ENCODE measurements at regions not wholly inside any gene's neighbourhood (a gene's known extent, or its start where the extent isn't known, plus 50 kb on each side); places are given as distances from the start of the nearest gene placed in this dataset.

DNA sequence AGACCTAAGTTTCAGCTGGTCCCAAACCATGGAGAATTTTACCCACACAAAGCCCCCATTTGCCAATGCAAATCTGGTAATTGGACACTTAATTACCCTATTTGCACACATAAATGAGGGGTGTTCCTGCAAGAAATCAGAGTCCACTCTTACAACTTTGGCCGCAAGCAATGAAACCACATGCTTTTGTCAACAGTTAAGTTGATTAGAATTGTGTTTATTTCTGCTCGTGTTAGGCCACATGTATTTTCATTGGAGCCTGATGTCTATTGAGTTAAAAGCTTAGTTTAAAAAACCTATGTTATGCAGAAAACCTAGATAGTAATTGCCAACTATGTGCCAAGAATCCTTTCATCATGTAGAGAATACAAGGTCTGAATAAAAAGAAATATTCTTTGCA lies 153.8 kb upstream of the CMC1 start:
- no peaks in the 10 kb centered on the region for H3K4me1 ChIP-seq (ENCODE audit: insufficient read depth, insufficient read length)
- no peaks in the 10 kb centered on the region for H3K27me3 ChIP-seq (ENCODE audit: insufficient read depth, insufficient read length)
- TF ChIP-seq ZNF274 (IDR thresholded peaks at IDR 0.05; ENCODE audit: low read depth, low read length) (no peak), SUZ12 (IDR thresholded peaks at IDR 0.05; ENCODE audit: extremely low read depth, insufficient read depth, insufficient read length) (no peak)
- H3K9ac ChIP-seq (ENCODE audit: insufficient read length, low read depth) = no peak overlapping the region
- H3K9me3 ChIP-seq (ENCODE audit: insufficient read depth, low read length) = peaks cover 5% of the 10 kb centered on the region; the same call in 1 of the 2 replicates
- no peak for DNase-seq (ENCODE audit: low read depth, low spot score)
- H3K36me3 ChIP-seq (ENCODE audit: insufficient read depth, insufficient read length, low read length) = no peaks in the 10 kb centered on the region
- H3K4me3 ChIP-seq (ENCODE audit: insufficient read length, low read depth) = no peak overlapping the region

DNA sequence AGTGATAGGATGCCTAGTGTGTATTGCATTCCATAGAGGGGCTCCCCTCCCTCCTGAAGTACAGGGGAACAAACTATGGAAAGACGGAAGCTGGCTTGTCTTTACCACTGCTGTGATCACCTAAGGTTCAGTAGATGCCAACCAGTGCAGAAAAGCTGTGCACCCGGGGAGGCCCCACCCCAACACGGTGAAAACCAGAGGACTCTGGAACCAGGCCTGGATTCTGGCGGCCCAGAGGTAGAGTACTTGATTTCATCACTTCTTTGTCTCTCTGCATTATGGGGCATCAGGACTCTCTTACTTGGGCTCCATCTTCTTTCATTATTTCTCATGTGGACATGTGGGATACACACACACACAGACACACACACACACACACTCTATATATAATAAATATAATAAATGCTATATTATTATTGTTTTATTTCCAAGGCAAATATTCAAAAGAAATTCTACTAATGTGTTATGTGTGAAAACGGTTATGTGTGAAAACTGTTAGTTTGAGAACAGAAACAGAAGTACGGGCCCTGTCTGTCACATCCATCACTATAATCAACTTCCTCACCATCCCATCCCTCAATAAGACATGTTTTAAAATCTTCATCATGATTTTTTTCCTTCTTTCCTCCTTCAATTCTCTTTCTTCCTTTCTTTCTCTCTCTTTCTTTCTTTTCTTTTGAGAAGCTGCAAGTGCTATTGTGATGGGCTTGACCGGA lies 152.4 kb upstream of the CMC1 start:
- DNase-seq (ENCODE audit: low read depth, low spot score) = no peak
- H3K36me3 ChIP-seq (ENCODE audit: insufficient read depth, insufficient read length, low read length) = no peaks in the 10 kb centered on the region
- peaks cover 16% of the 10 kb centered on the region for H3K9me3 ChIP-seq (ENCODE audit: insufficient read depth, low read length)
- no peak overlapping the region for H3K9ac ChIP-seq (ENCODE audit: insufficient read length, low read depth)
- TF ChIP-seq ZNF274 (IDR thresholded peaks at IDR 0.05; ENCODE audit: low read depth, low read length) (no peak), SUZ12 (IDR thresholded peaks at IDR 0.05; ENCODE audit: extremely low read depth, insufficient read depth, insufficient read length) (no peak), YY1 (IDR thresholded peaks at IDR 0.05; ENCODE audit: insufficient read depth, insufficient read length) (no peak)
- H3K4me1 ChIP-seq (ENCODE audit: insufficient read depth, insufficient read length) = no peaks in the 10 kb centered on the region
- H3K4me3 ChIP-seq (ENCODE audit: insufficient read length, low read depth) = no peak overlapping the region
- H3K27me3 ChIP-seq (ENCODE audit: insufficient read depth, insufficient read length) = no peaks in the 10 kb centered on the region

DNA sequence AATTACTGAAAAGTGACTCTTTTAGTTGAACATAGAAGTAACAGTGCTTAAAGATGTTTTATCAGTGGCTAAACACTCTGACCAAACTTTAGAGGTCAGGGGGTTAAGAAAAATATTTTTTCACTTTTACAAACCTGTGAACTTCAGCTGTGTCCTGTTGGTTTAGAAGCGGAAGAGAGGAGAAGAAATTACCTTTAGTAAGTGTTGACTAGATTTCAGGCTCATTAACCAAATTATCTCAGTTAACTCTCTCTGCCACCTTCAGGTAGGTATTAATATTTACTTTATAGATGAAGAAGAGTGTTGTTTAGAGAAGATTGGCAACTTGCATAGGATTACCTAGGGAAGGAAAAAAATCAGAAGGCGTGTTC lies 151.9 kb upstream of the CMC1 start:
- Histone ChIP-seq H3K36me3 (ENCODE audit: insufficient read depth, insufficient read length, low read length) (no peaks in the 10 kb centered on the region), H3K27me3 (ENCODE audit: insufficient read depth, insufficient read length) (no peaks in the 10 kb centered on the region), H3K9ac (ENCODE audit: insufficient read length, low read depth) (no peak overlapping the region), H3K4me3 (ENCODE audit: insufficient read length, low read depth) (no peak overlapping the region), H3K9me3 (ENCODE audit: insufficient read depth, low read length) (peaks cover 16% of the 10 kb centered on the region), H3K4me1 (ENCODE audit: insufficient read depth, insufficient read length) (no peaks in the 10 kb centered on the region)
- no peak for DNase-seq (ENCODE audit: low read depth, low spot score)
- TF ChIP-seq SUZ12 (IDR thresholded peaks at IDR 0.05; ENCODE audit: extremely low read depth, insufficient read depth, insufficient read length) (no peak), ZNF274 (IDR thresholded peaks at IDR 0.05; ENCODE audit: low read depth, low read length) (no peak), YY1 (IDR thresholded peaks at IDR 0.05; ENCODE audit: insufficient read depth, insufficient read length) (no peak)

DNA sequence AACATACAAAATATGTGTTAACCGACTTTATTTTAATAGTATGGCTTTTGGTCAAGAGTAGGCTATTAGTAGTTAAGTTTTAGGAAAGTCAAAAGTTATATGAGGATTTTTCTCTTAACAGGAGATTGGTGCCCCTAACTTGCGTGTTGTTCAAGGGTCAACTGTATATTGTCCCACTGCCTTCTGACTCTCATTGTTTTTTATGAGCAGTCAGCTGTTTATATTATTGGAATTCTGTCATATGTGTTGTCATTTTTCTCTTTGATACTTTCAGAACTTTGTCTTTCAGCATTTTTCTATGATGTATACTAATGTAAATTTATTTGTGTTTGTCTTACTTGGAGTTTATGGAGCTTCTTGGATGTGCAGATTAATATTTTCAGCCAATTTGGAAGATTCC lies 142.1 kb upstream of the CMC1 start:
- no peaks in the 10 kb centered on the region for H3K36me3 ChIP-seq (ENCODE audit: insufficient read depth, insufficient read length, low read length)
- DNase-seq (ENCODE audit: low read depth, low spot score) = no peak
- H3K4me1 ChIP-seq (ENCODE audit: insufficient read depth, insufficient read length) = no peaks in the 10 kb centered on the region
- no peaks in the 10 kb centered on the region for H3K27me3 ChIP-seq (ENCODE audit: insufficient read depth, insufficient read length)
- TF ChIP-seq SUZ12 (IDR thresholded peaks at IDR 0.05; ENCODE audit: extremely low read depth, insufficient read depth, insufficient read length) (no peak), ZNF274 (IDR thresholded peaks at IDR 0.05; ENCODE audit: low read depth, low read length) (no peak), YY1 (IDR thresholded peaks at IDR 0.05; ENCODE audit: insufficient read depth, insufficient read length) (no peak)
- H3K4me3 ChIP-seq (ENCODE audit: insufficient read length, low read depth) = no peak overlapping the region
- H3K9ac ChIP-seq (ENCODE audit: insufficient read length, low read depth) = no peak overlapping the region
- H3K9me3 ChIP-seq (ENCODE audit: insufficient read depth, low read length) = peaks cover 21% of the 10 kb centered on the region

DNA sequence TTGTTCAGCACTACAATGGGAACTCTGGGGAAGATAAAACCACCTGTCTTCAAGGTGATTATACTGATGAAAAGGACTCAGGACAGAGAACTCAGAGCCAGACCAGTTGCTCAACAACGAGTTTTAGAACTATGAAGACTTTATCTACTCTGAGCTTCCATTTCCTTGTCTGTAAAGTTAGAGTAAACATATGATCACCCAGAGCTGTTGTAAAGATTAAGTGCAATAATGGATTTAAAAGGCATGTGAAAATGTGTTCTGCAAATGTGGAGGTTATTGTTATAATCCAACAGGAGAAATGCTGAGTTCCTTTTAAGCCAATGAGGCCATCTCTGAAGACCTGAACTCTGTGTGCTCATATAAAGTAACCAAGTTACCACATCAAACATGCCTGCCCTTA lies 139.7 kb upstream of the CMC1 start:
- Histone ChIP-seq H3K4me1 (ENCODE audit: insufficient read depth, insufficient read length) (no peaks in the 10 kb centered on the region), H3K27me3 (ENCODE audit: insufficient read depth, insufficient read length) (no peaks in the 10 kb centered on the region), H3K36me3 (ENCODE audit: insufficient read depth, insufficient read length, low read length) (no peaks in the 10 kb centered on the region), H3K4me3 (ENCODE audit: insufficient read length, low read depth) (no peak overlapping the region), H3K9ac (ENCODE audit: insufficient read length, low read depth) (no peak overlapping the region), H3K9me3 (ENCODE audit: insufficient read depth, low read length) (peaks cover 21% of the 10 kb centered on the region)
- TF ChIP-seq SUZ12 (IDR thresholded peaks at IDR 0.05; ENCODE audit: extremely low read depth, insufficient read depth, insufficient read length) = no peak
- TF ChIP-seq YY1 (IDR thresholded peaks at IDR 0.05; ENCODE audit: insufficient read depth, insufficient read length) = no peak
- no peak for TF ChIP-seq ZNF274 (IDR thresholded peaks at IDR 0.05; ENCODE audit: low read depth, low read length)
- DNase-seq (ENCODE audit: low read depth, low spot score) = no peak

DNA sequence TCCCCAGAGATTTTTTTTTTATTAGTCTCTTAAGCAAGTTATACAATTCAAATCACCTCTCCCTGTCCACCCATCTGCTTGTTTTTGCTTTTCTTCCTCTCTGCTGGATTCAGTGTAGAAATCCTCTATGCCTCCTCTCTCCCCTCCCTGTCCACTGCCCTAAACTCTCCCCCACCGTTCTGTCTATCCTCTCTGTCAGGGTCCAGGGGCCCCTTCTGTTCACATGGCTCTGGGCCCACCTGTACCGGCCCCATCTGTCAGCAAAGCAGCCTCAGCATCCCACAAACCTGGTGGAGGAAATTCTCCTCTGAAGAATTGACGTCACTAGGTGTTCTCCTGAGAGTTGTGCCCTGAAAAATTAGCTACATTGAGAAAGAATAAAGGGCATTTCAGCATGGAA lies 137.6 kb upstream of the CMC1 start:
- TF ChIP-seq SUZ12 (IDR thresholded peaks at IDR 0.05; ENCODE audit: extremely low read depth, insufficient read depth, insufficient read length) (no peak), YY1 (IDR thresholded peaks at IDR 0.05; ENCODE audit: insufficient read depth, insufficient read length) (no peak), ZNF274 (IDR thresholded peaks at IDR 0.05; ENCODE audit: low read depth, low read length) (no peak)
- Histone ChIP-seq H3K9me3 (ENCODE audit: insufficient read depth, low read length) (peaks cover 15% of the 10 kb centered on the region), H3K4me3 (ENCODE audit: insufficient read length, low read depth) (no peak overlapping the region), H3K27me3 (ENCODE audit: insufficient read depth, insufficient read length) (no peaks in the 10 kb centered on the region), H3K9ac (ENCODE audit: insufficient read length, low read depth) (no peak overlapping the region), H3K36me3 (ENCODE audit: insufficient read depth, insufficient read length, low read length) (no peaks in the 10 kb centered on the region), H3K4me1 (ENCODE audit: insufficient read depth, insufficient read length) (no peaks in the 10 kb centered on the region)
- DNase-seq (ENCODE audit: low read depth, low spot score) = no peak

DNA sequence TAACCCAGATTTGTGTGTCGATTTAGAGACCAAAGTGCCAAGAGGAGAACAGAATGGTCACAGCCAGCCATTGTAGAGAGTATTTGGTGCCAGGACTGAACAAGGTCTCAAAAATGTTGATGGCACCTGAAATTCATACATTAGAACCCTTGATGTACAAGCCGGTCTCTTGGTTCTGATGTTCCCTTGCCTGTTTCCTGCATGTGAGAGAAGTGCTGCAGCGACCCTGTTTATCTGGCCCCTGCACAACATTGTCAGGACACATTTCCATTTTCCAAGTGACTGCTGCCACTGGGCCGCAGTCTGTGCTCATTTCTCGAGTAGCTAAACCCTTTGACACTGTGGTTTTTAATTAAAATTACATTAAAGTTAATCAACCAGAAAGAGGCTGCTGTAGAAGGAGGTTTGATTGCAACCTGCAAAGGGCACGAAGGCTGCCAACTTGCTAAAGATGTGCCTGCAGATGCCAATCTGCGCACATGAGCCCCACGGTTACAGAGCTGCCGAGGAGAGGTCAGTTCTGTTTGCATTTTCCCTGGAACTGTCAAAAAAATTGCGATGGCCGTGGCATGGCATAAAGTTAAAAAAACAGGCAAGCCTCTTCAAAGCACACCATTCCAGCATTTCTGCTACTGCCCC lies 136.4 kb upstream of the CMC1 start:
- no peaks in the 10 kb centered on the region for H3K27me3 ChIP-seq (ENCODE audit: insufficient read depth, insufficient read length)
- H3K4me1 ChIP-seq (ENCODE audit: insufficient read depth, insufficient read length) = no peaks in the 10 kb centered on the region
- H3K4me3 ChIP-seq (ENCODE audit: insufficient read length, low read depth) = no peak overlapping the region
- H3K9ac ChIP-seq (ENCODE audit: insufficient read length, low read depth) = no peak overlapping the region
- peaks cover 4% of the 10 kb centered on the region for H3K9me3 ChIP-seq (ENCODE audit: insufficient read depth, low read length)
- no peak for TF ChIP-seq YY1 (IDR thresholded peaks at IDR 0.05; ENCODE audit: insufficient read depth, insufficient read length)
- no peak for TF ChIP-seq SUZ12 (IDR thresholded peaks at IDR 0.05; ENCODE audit: extremely low read depth, insufficient read depth, insufficient read length)
- no peak for TF ChIP-seq ZNF274 (IDR thresholded peaks at IDR 0.05; ENCODE audit: low read depth, low read length)
- no peaks in the 10 kb centered on the region for H3K36me3 ChIP-seq (ENCODE audit: insufficient read depth, insufficient read length, low read length)
- no peak for DNase-seq (ENCODE audit: low read depth, low spot score)

All from NT2/D1 (cell line).